DMS114 treated with DMSO at 0.1 percent for 48 hours (cell line): ENCODE measurements at regions not wholly inside any gene's neighbourhood (a gene's known extent, or its start where the extent isn't known, plus 50 kb on each side); places are given as distances from the start of the nearest gene placed in this dataset.
"Not testable (repeated sequence)": the region's sequence is repeated elsewhere in the genome, so short reads cannot be mapped to it uniquely, and the experiment has no call there.

ENCODE experiments used
- DNase-seq: peaks from one replicate; lab custom pipeline; 2025; ENCODE audit not compliant: unreplicated experiment; lab: John Stamatoyannopoulos, UW

- DNase-seq = no peak
These were observed 544.0 kb downstream of the GALC start for GRCh38 chr14:87449016-87449415.

DNA sequence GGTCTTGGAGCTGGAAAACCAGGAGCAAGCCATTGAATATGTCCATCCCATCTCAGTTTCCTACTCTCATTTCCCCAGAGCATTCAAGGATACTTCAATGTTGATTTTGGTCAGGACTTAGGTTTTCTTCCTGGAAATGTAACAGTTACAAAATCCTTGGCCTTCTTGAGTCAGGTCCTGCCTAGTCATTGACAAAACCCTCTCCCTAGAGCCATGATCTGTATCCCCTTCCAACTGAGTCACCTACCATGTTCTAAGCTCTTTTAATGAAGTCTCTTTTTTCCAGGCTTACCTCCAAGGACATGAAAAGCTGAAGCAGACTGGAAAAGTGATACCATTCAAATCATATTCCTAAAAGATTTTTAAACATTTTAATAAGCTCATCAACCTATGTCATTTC, 549.2 kb downstream of the GALC start:
- DNase-seq = no peak

GRCh38 chr14:87443039-87443438, 549.9 kb downstream of the GALC start:
- DNase-seq = no peak

GRCh38 chr14:87437158-87437557, 555.8 kb downstream of the GALC start:
- DNase-seq = no peak

GRCh38 chr14:87434680-87435079, 558.3 kb downstream of the GALC start:
- DNase-seq = no peak

GRCh38 chr14:87434011-87434410, 559.0 kb downstream of the GALC start:
- DNase-seq = no peak

DNA sequence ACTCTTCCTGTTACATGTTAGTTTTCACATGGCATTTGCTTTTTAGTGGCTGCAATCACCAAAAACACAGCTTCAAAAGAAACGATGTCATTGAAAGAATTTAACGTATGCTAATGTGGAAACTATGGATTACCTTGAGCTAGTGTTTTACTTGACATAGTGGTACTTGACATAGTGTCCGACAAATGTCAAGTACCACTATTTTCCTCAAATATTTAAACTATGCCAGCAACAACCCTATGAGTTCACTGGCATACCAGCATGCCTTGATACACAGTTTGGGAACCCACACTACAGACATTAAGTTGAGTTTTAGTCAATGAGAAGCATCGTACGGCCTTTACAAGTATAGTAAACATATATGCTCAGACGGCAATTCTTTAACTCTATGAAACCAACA, 560.3 kb downstream of the GALC start:
- no peak for DNase-seq

DNA sequence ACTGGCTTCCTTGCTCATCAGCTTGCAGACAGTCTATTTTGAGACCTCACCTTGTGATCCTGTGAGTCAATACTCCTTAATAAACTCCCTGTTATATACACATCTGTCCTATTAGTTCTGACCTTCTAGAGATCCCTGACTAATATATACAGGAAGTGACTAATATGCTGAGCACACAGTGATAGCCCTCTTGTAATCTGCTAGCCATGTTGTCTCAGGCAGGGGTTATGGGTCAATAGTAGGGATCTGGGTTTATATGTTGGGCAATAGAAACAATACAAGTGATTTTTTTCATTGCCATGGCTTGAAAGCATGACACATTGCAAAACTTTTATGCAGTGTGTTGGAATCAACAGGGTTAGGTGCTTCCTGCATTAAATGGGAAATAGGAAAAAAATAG, 562.2 kb downstream of the GALC start:
- no peak for DNase-seq

DNA sequence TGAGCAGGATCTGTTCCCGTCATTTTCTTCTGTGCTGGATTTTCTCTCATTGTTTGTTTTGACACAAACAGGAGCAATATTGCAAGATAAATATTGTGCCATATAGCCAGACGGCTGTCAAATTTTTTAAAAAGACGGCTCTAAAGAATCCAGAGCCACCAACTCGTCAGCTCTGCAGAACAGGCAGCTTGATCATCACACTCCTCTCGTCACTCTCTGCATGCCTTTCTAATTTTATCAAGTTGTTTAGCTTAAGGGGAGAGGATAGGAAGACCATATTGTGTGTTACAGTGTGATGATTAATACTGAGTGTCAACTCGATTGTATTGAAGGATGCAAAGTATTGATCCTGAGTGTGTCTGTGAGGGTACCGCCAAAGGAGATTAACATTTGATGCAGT, 562.8 kb downstream of the GALC start:
- no peak for DNase-seq

- no peak for DNase-seq
These were observed 573.1 kb downstream of the GALC start for GRCh38 chr14:87419925-87420324.

- no peak for DNase-seq
These were observed 581.6 kb downstream of the GALC start for GRCh38 chr14:87411370-87411769.

GRCh38 chr14:87409393-87409792, 583.6 kb downstream of the GALC start:
- DNase-seq = no peak

- DNase-seq = no peak
These were observed 585.6 kb downstream of the GALC start for GRCh38 chr14:87407344-87407743.

DNA sequence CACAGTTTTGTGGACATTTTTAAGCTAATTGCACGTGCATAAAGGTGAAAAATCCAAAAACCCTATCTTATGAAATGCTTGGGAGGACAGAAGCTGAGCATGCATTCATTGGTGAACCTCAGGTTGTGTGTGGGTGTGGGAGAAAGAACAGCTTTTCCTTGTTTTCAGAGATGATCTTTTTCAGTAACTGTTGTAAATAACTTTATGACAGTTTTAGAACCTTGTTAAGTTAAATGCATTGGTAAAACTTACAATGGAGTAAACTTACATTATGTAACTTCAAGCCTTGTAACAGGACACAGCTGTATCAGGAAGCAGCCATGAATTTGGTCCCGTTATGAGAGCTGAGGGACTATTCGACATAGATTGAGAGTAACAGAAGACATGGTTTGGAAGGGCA, 587.4 kb downstream of the GALC start:
- DNase-seq = no peak

DNA sequence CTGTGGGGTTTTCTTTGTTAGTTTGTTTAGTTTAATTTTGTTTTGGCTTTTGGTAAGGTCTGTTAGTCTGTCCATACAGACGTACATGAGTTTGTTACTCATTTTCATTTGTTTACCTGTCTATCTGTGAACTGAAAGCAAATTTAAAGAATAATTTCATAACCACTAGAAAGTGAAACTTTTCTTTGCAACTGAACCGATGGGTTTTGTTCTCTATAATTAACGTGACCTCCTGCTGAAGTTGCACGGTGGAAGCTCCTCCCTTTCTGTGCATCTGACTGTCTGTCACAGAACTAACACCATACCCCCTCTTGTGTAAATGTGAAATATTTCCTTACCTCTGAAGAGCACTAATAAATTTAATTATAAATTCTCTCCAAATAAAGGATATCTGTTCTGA, 595.5 kb downstream of the GALC start:
- DNase-seq = no peak

GRCh38 chr14:87391066-87391465, 601.9 kb downstream of the GALC start:
- no peak for DNase-seq

GRCh38 chr14:87388946-87389345, 604.0 kb downstream of the GALC start:
- DNase-seq = no peak

DNA sequence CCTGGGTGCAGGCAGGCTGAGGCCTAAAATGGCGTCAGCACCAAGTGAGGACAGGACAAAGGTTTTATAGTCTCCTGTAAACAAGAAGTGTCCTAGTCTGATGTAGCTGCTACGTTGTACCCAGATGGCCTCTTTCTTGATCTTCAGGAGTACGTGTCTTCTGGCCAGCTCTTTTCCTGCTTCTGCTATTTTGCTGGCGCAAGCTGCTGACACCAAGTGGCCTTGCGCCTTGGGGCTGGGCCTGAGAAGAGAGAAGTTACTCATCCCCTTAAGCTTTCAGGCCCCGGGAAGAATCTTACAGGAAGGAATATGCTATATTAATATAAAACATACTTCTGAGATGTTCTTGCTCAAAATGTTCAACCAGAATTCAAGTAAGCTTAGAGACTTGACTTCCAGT, 605.2 kb downstream of the GALC start:
- no peak for DNase-seq

- DNase-seq = no peak
These were observed 606.5 kb downstream of the GALC start for GRCh38 chr14:87386524-87386923.

DNA sequence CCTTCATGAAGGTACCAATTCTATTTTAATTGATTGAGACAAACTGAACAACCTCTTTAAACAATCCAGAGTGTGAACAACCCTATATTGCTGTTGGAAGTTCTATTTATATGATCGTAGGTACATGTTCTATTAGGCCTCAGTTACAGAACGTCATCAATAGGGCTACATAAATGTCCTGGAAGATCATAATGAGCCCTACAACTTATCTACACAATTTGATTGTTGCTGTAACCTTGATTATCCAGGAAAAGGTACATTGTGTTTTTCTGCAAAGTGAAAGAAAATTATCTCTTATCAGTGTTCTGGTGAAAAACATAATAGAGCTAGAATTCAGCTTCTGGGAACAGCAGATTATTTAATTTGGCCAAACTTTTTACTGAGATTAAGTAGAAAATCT, 612.9 kb downstream of the GALC start:
- no peak for DNase-seq

GRCh38 chr14:87368751-87369150, 624.2 kb downstream of the GALC start:
- no peak for DNase-seq

DNA sequence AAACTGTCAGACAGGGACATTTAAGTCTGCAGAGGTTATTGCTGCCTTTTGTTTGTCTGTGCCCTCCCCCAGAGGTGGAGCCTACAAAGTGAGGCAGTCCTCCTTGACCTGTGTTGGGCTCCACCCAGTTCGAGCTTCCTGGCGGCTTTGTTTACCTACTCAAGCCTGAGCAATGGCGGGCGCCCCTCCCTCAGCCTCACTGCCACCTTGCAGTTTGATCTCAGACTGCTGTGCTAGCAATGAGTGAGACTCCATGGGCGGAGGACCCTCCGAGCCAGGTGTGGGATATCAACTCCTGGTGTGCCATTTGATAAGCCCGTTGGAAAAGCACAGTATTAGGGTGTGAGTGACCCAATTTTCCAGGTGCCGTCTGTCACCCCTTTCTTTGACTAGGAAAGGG, 632.7 kb downstream of the GALC start:
- not testable (repeated sequence) for DNase-seq

GRCh38 chr14:87351007-87351406, 642.0 kb downstream of the GALC start:
- no peak for DNase-seq

DNA sequence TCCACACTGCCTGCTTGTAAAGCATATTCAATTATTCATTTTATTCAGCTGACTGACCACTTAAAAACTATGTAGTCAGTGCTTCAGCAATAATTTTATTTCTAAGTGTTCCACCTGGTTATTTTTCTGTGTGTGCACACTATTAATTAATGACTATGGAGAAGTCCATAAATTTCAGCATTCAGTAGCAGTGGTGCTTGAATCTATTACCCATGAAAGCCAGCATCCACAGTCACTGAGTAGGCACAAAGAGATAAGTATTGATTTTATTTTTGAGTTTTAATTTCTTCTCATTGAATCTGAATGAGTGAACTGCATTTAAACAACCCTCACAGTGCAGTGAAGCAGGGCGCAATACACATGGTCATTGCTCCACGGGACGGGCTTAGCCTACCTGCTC, 643.1 kb downstream of the GALC start:
- no peak for DNase-seq
